ENCODE measurements at regions not wholly inside any gene's neighbourhood (a gene's known extent, or its start where the extent isn't known, plus 50 kb on each side); places are given as distances from the start of the nearest gene placed in this dataset.

- BruUV-seq (replicated peaks) = no TSS peak
Measured at GRCh38 chr9:80592413-80592812, 1020.6 kb downstream of the TLE4 start.

More at GRCh38 chr9:80592413-80592812, 1020.6 kb downstream of the TLE4 start:
- Histone ChIP-seq H3K4me3 (replicated peaks in 1 of 3; ENCODE audit: insufficient read depth in 1 of 3, low read depth in 1 of 3, low read length in 3 of 3) (no peak overlapping the region), H2AFZ (ENCODE audit: low read depth, low read length) (no peak overlapping the region), H3K9me1 (replicated peaks; ENCODE audit: control insufficient read depth, extremely low read depth, insufficient read depth, low read length) (no peaks in the 10 kb centered on the region), H3K27me3 (ENCODE audit: control insufficient read depth in 2 of 2, insufficient read depth in 2 of 2, low read length in 2 of 2) (no peaks in the 10 kb centered on the region), H3K4me2 (ENCODE audit: insufficient read depth, low read length) (no peak overlapping the region), H3K36me3 (ENCODE audit: control insufficient read depth in 2 of 2, extremely low read depth in 1 of 2, insufficient read depth in 2 of 2, low read length in 2 of 2) (no peaks in the 10 kb centered on the region), H3K27ac (ENCODE audit: insufficient read depth, low read depth, low read length) (no peak overlapping the region), H3K9me3 (replicated peaks; ENCODE audit: control insufficient read depth, insufficient read depth, low read length) (no peaks in the 10 kb centered on the region), H3K9ac (replicated peaks; ENCODE audit: extremely low read depth, insufficient read depth, low read length) (no peak overlapping the region), H3K4me1 (ENCODE audit: control insufficient read depth, extremely low read depth, insufficient read depth, low read length) (no peaks in the 10 kb centered on the region), H3K79me2 (ENCODE audit: control insufficient read depth, insufficient read depth, low read length) (no peaks in the 10 kb centered on the region), H4K20me1 (replicated peaks; ENCODE audit: control insufficient read depth, extremely low read depth, insufficient read depth, low read length) (no peaks in the 10 kb centered on the region)
- DNase-seq (ENCODE audit: low read depth, low spot score) = no peak
- dilution Hi-C loops (cut with MboI; ENCODE audit: extremely low pct_ligation_motif_present, low sequenced_read_pairs) (no loop called here), intact Hi-C loops (cut with micrococcal nuclease) (no loop called here)
- ChIA-PET CTCF (no interaction called here), POLR2A (no interaction called here)
- no peak for FAIRE-seq
- TF ChIP-seq POLR2AphosphoS5 (IDR thresholded peaks at IDR 0.05; ENCODE audit: insufficient read depth, low read depth, low read length) (no peak), EZH2 (IDR thresholded peaks at IDR 0.05; ENCODE audit: borderline replicate concordance, low read depth, low read length, severe bottlenecking) (no peak), FOS (IDR thresholded peaks at IDR 0.05; ENCODE audit: borderline replicate concordance, insufficient read depth, low read length) (no peak), MYC (IDR thresholded peaks at IDR 0.05; ENCODE audit: low read depth, low read length) (no peak), CTCF (IDR thresholded peaks at IDR 0.05; ENCODE audit: extremely low read depth in 1 of 2, insufficient read depth in 1 of 2, low read depth in 1 of 2, low read length in 2 of 2) (no peak), GATA2 (IDR thresholded peaks at IDR 0.05; ENCODE audit: insufficient read depth, insufficient read length, low read depth, low read length) (no peak), POLR2A (IDR thresholded peaks at IDR 0.05; ENCODE audit: low read depth, low read length) (no peak), JUN (IDR thresholded peaks at IDR 0.05; ENCODE audit: borderline replicate concordance, insufficient read depth, insufficient read length, low read depth) (no peak), MAX (IDR thresholded peaks at IDR 0.05; ENCODE audit: insufficient read depth, insufficient read length) (no peak)
